K562 (cell line): ENCODE measurements at regions not wholly inside any gene's neighbourhood (a gene's known extent, or its start where the extent isn't known, plus 50 kb on each side); places are given as distances from the start of the nearest gene placed in this dataset.

Experiments
- ATAC-seq: fragments of 200-7000 bp; cut with Tn5 transposase; 3 replicates; pipeline ENCODE4 v1.9.1; 2020; ENCODE audit warnings: moderate library complexity
- BruUV-seq: library from RNA; stranded (reverse); fragments of 400-500 nt; replicated peaks from 2 replicates; lab custom pipeline; 2021; lab: Mats Ljungman, UMichigan
- CTCF ChIA-PET: fragments of 300-600 bp; formaldehyde crosslinking; extraction: SDS; loops from one replicate; lab custom pipeline; 2021; ENCODE audit warnings: low intra/inter-chr PET ratio; lab: Yijun Ruan, JAX
- POLR2A ChIA-PET: fragments of 300-600, 350-650 bp; sonication (Branson Sonifier 250); formaldehyde crosslinking; extraction: SDS; loops from one replicate; lab custom pipeline; 2021; ENCODE audit warnings: antibody characterized with exemption, inconsistent platforms; lab: Yijun Ruan, JAX
- DNase-seq, 4 experiments: peaks; one replicate each; pipeline versions ENCODE4 v3.0.0 to v3.0.0-alpha.2; 2011 to 2018; ENCODE audit warnings: low spot score in 3 of 4, mixed read lengths in 3 of 4; ENCODE audit errors: extremely low read depth in 1 of 4
- FAIRE-seq: peaks from 2 replicates; lab custom pipeline; 2011; peaks lifted over from hg19 to GRCh38; lab: Jason Lieb, UNC
- H2AFZ ChIP-seq: 2 replicates; pipeline ENCODE4 v1.6.0; 2011; ENCODE audit warnings: low read depth, low read length, control low read depth, inconsistent platforms
- H3K27ac ChIP-seq: fragments of 200-600 bp; 3 replicates; pipeline ENCODE4 v1.8.0; 2011; ENCODE audit warnings: low read depth, mild to moderate bottlenecking, control low read depth, inconsistent platforms, low read length, moderate library complexity, mixed read lengths; ENCODE audit errors: extremely low read depth
- H3K27me3 ChIP-seq, 2 experiments: fragments of 300-600 bp in 1 of 2; 2 replicates in 1 of 2; 3 replicates in 1 of 2; pipeline versions ENCODE4 v1.6.0 to v1.8.0; 2011; ENCODE audit warnings: inconsistent platforms in 2 of 2, low read length in 2 of 2, mild to moderate bottlenecking in 1 of 2, mixed read lengths in 1 of 2, moderate library complexity in 1 of 2; ENCODE audit not compliant: control insufficient read depth in 2 of 2, insufficient read depth in 2 of 2
- H3K36me3 ChIP-seq: fragments of 300-600 bp; 3 replicates; pipeline ENCODE4 v1.8.0; 2011; ENCODE audit warnings: mild to moderate bottlenecking, low read length, inconsistent platforms; ENCODE audit not compliant: control insufficient read depth, insufficient read depth
- H3K4me1 ChIP-seq, 2 experiments: fragments of 200-600 bp in 1 of 2; replicated peaks in 1 of 2; 2 replicates in 1 of 2; 3 replicates in 1 of 2; pipeline versions ENCODE4 v1.5.1 to v1.8.0; 2011; ENCODE audit warnings: inconsistent platforms in 2 of 2, low read length in 2 of 2, mild to moderate bottlenecking in 1 of 2, mixed read lengths in 1 of 2, moderate library complexity in 1 of 2; ENCODE audit not compliant: control insufficient read depth in 2 of 2, insufficient read depth in 2 of 2
- H3K4me2 ChIP-seq: 2 replicates; pipeline ENCODE4 v1.6.1; 2011; ENCODE audit warnings: low read length, control low read depth, inconsistent platforms, mixed read lengths; ENCODE audit not compliant: insufficient read depth
- H3K4me3 ChIP-seq: fragments of 200-600 bp; sonication (generic), shearing (Covaris generic); 2 replicates; pipeline ENCODE4 v1.5.1; 2016; ENCODE audit warnings: control low read depth, inconsistent platforms
- H3K79me2 ChIP-seq: fragments of 200-600 bp; 3 replicates; pipeline ENCODE4 v1.8.0; 2011; ENCODE audit warnings: low read length, inconsistent platforms; ENCODE audit not compliant: control insufficient read depth, insufficient read depth
- H3K9ac ChIP-seq, 2 experiments: 2 replicates each; pipeline versions ENCODE4 v1.6.0 to v1.6.1; 2011; ENCODE audit warnings: low read depth in 2 of 2, low read length in 2 of 2, control low read depth in 1 of 2, inconsistent platforms in 1 of 2, mild to moderate bottlenecking in 1 of 2, mixed read lengths in 1 of 2; ENCODE audit not compliant: insufficient read depth in 1 of 2
- H3K9me1 ChIP-seq: one replicate; pipeline ENCODE4 v1.6.0; 2011; ENCODE audit warnings: inconsistent platforms, mild to moderate bottlenecking, low read length, moderate library complexity; ENCODE audit not compliant: control insufficient read depth, insufficient read depth
- H3K9me3 ChIP-seq: replicated peaks from 2 replicates; pipeline ENCODE4 v1.5.1; 2011; ENCODE audit warnings: low read depth, low read length, inconsistent platforms; ENCODE audit not compliant: control insufficient read depth, insufficient read depth
- H4K20me1 ChIP-seq: replicated peaks from 2 replicates; pipeline ENCODE4 v1.6.1; 2011; ENCODE audit warnings: low read length, inconsistent platforms, mixed read lengths; ENCODE audit not compliant: control insufficient read depth, insufficient read depth
- CHD1 ChIP-seq: fragments of 200-600 bp; sonication (generic); IDR thresholded peaks from one replicate; pipeline ENCODE4 v1.6.1; 2012; ENCODE audit warnings: mild to moderate bottlenecking, moderate library complexity, low read length, inconsistent platforms
- EHMT2 ChIP-seq: fragments of 450-650 bp; IDR thresholded peaks from 2 replicates; pipeline ENCODE4 v1.6.1; 2018; ENCODE audit warnings: antibody characterized with exemption
- WHSC1 ChIP-seq: IDR thresholded peaks from one replicate; pipeline ENCODE4 v1.6.1; 2012; ENCODE audit warnings: low read length, control low read depth, inconsistent platforms
- ZBTB7A ChIP-seq: IDR thresholded peaks from 2 replicates; pipeline ENCODE4 v1.6.1; 2011; ENCODE audit warnings: low read depth, mild to moderate bottlenecking, low read length, moderate library complexity, borderline replicate concordance; ENCODE audit not compliant: control insufficient read depth
- WGBS: fragments of 100-300 bp; shearing (Covaris generic); methylation state at CpG from one replicate; pipeline ENCODE4 v1.1.6; 2016; ENCODE audit warnings: low coverage, mixed read lengths; ENCODE audit not compliant: insufficient coverage; ENCODE audit errors: missing lambda C conversion rate; 5-methylcytosine and 5-hydroxymethylcytosine counted together
- in situ Hi-C: fragments of 300-500 bp; cut with MboI; formaldehyde crosslinking; loops from 4 replicates; pipeline ENCODE4 v1.15.0; 2018; ENCODE audit warnings: inconsistent platforms, mixed read lengths
- intact Hi-C: fragments of 100-400 bp; cut with micrococcal nuclease; formaldehyde crosslinking; loops from 2 replicates; pipeline ENCODE4 v1.14.2; 2022
- TF ChIP-seq, protein P1 (sequence below): sonication (generic); IDR thresholded peaks from 2 replicates; pipeline ENCODE4 v1.6.1; 2016
- TF ChIP-seq, protein P2 (sequence below): fragments of 250-450 bp; sonication (Bioruptor Pico); IDR thresholded peaks from 2 replicates; pipeline ENCODE4 v1.4.0; 2020; ENCODE audit warnings: mild to moderate bottlenecking, moderate library complexity
- TF ChIP-seq, protein P3 (sequence below): fragments of 450-650 bp; conservative IDR thresholded peaks from 2 replicates; pipeline ENCODE4 v1.6.1; 2016; ENCODE audit warnings: missing genetic modification characterization, low read depth, mild to moderate bottlenecking, missing compliant biosample characterization, moderate library complexity

DNA sequence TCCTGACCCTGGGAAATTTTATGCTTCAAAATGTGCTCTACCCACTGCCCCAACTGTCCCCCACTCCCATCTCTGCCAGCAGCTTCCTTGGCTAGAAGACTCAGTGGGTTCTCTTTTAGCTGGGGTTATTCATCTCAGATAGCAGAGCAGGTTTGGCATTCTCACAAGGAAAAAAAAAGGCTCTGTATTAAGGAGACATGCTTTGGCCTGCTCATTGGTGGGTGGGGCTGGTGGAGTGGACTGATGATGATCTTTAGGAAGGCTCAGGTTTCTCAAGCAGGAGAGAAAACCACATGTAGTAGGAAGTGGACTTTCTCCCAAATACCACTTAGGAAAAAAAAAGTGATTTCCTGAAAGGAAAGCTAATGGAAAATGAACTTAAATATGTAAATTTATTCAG is 279.2 kb upstream of the ZNF462 start:
- Histone ChIP-seq H3K27me3 (no peaks in the 10 kb centered on the region), H3K4me1 (no peaks in the 10 kb centered on the region), H4K20me1 (no peaks in the 10 kb centered on the region), H3K9ac (no peak overlapping the region), H3K36me3 (no peaks in the 10 kb centered on the region), H2AFZ (no peak overlapping the region), H3K4me2 (no peak overlapping the region)
- no peak for ATAC-seq
- POLR2A ChIA-PET: no interaction called here
- BruUV-seq: no TSS peak
- no peak for TF ChIP-seq WHSC1
- TF ChIP-seq, all 486 proteins: peak for 0
- Histone ChIP-seq H3K27ac (no peak overlapping the region), H3K9me1 (no peaks in the 10 kb centered on the region), H3K79me2 (no peaks in the 10 kb centered on the region), H3K4me3 (no peak overlapping the region), H3K9me3 (no peaks in the 10 kb centered on the region)
- in situ Hi-C loops (no loop called here), intact Hi-C loops (no loop called here)
- CTCF ChIA-PET: no interaction called here
- no peak for DNase-seq
- no peak for FAIRE-seq

DNA sequence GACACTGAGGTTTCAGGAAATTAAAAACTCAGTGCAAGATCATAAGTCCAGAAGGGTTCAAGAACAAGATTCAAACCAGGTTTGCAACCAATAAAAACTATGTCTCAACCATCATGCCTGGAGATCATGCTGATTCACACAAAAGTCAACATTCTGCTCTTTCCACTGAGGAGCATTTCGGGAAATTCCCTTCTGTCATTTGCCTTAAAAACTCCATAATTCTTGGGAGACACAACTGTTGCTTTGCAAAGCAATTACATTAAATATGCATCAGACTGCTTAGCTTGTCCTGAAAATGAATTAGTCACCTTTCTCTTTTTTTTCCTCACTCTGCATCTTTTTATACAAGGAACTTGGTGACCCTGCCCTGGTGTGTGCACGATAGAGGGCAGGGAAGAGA is 275.9 kb upstream of the ZNF462 start:
- H3K27me3 ChIP-seq: no peaks in the 10 kb centered on the region
- TF ChIP-seq, protein P1, sequence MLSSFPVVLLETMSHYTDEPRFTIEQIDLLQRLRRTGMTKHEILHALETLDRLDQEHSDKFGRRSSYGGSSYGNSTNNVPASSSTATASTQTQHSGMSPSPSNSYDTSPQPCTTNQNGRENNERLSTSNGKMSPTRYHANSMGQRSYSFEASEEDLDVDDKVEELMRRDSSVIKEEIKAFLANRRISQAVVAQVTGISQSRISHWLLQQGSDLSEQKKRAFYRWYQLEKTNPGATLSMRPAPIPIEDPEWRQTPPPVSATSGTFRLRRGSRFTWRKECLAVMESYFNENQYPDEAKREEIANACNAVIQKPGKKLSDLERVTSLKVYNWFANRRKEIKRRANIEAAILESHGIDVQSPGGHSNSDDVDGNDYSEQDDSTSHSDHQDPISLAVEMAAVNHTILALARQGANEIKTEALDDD: no peak
- TF ChIP-seq, protein P2, sequence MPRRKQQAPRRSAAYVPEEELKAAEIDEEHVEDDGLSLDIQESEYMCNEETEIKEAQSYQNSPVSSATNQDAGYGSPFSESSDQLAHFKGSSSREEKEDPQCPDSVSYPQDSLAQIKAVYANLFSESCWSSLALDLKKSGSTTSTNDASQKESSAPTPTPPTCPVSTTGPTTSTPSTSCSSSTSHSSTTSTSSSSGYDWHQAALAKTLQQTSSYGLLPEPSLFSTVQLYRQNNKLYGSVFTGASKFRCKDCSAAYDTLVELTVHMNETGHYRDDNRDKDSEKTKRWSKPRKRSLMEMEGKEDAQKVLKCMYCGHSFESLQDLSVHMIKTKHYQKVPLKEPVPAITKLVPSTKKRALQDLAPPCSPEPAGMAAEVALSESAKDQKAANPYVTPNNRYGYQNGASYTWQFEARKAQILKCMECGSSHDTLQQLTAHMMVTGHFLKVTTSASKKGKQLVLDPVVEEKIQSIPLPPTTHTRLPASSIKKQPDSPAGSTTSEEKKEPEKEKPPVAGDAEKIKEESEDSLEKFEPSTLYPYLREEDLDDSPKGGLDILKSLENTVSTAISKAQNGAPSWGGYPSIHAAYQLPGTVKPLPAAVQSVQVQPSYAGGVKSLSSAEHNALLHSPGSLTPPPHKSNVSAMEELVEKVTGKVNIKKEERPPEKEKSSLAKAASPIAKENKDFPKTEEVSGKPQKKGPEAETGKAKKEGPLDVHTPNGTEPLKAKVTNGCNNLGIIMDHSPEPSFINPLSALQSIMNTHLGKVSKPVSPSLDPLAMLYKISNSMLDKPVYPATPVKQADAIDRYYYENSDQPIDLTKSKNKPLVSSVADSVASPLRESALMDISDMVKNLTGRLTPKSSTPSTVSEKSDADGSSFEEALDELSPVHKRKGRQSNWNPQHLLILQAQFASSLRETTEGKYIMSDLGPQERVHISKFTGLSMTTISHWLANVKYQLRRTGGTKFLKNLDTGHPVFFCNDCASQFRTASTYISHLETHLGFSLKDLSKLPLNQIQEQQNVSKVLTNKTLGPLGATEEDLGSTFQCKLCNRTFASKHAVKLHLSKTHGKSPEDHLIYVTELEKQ (CRISPR knock-in tag): no peak
- TF ChIP-seq EHMT2: no peak
- no peak for TF ChIP-seq CHD1
- TF ChIP-seq, protein P3, sequence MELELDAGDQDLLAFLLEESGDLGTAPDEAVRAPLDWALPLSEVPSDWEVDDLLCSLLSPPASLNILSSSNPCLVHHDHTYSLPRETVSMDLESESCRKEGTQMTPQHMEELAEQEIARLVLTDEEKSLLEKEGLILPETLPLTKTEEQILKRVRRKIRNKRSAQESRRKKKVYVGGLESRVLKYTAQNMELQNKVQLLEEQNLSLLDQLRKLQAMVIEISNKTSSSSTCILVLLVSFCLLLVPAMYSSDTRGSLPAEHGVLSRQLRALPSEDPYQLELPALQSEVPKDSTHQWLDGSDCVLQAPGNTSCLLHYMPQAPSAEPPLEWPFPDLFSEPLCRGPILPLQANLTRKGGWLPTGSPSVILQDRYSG (tag): no peak
- no peak for TF ChIP-seq ZBTB7A
- TF ChIP-seq, all 486 proteins: peak for 0
- ATAC-seq: no peak
- Histone ChIP-seq H2AFZ (no peak overlapping the region), H3K9ac (no peak overlapping the region), H3K9me3 (no peaks in the 10 kb centered on the region), H3K79me2 (no peaks in the 10 kb centered on the region), H3K36me3 (no peaks in the 10 kb centered on the region), H3K27ac (no peak overlapping the region), H3K9me1 (no peaks in the 10 kb centered on the region), H3K4me1 (no peaks in the 10 kb centered on the region), H4K20me1 (no peaks in the 10 kb centered on the region), H3K4me2 (no peak overlapping the region), H3K4me3 (no peak overlapping the region)
- FAIRE-seq: no peak
- ChIA-PET POLR2A (no interaction called here), CTCF (no interaction called here)
- in situ Hi-C loops (no loop called here), intact Hi-C loops (no loop called here)
- DNase-seq: no peak
- WGBS: 0% methylated on average over 2 of the region's 2 CpGs
- BruUV-seq: no TSS peak
